ENCODE measurements at regions not wholly inside any gene's neighbourhood (a gene's known extent, or its start where the extent isn't known, plus 50 kb on each side); places are given as distances from the start of the nearest gene placed in this dataset.

DNA sequence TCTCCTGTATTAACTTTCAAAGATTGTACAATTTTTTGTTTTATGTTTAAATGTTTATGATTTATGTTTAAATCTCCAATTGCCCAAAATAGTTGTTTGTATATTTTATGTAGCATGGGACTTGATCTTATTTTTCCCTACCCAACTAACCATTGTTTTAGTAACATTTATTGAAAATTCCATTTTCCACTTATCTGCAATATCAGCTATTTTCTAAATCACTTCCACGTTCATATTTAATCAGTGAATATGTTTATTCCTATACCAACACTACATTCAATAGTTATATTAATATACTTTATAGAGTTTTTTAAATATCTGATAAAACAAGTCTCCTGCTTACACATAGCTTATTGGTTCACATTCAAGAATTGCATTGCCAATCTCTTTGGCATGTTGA is 532.2 kb downstream of the CHSY3 start:
- TF ChIP-seq CTCF (IDR thresholded peaks at IDR 0.05) (no peak), POLR2A (IDR thresholded peaks at IDR 0.05) (no peak)
